AG09309 (cell line): ENCODE measurements at regions not wholly inside any gene's neighbourhood (a gene's known extent, or its start where the extent isn't known, plus 50 kb on each side); places are given as distances from the start of the nearest gene placed in this dataset.

Experiments used
- DNase-seq: peaks from one replicate; pipeline ENCODE4 v3.0.0-alpha.2; 2010; ENCODE audit warnings: low read depth
- H3K4me3 ChIP-seq: 2 replicates; pipeline ENCODE4 v1.5.1; 2011; ENCODE audit warnings: mild to moderate bottlenecking, low read depth, low read length, moderate library complexity; ENCODE audit not compliant: control insufficient read depth
- CTCF ChIP-seq: IDR thresholded peaks from 2 replicates; pipeline ENCODE4 v1.5.1; 2011; ENCODE audit warnings: mild to moderate bottlenecking, low read depth, low read length, inconsistent platforms; ENCODE audit not compliant: insufficient read depth, control insufficient read depth; ENCODE audit errors: missing control alignments

- H3K4me3 ChIP-seq, result no peak overlapping the region
- DNase-seq, result no peak
- no peak for TF ChIP-seq CTCF
Measured at GRCh38 chr10:8456386-8456785, 401.9 kb downstream of the GATA3 start.

GRCh38 chr10:8460626-8461025 is 406.1 kb downstream of the GATA3 start:
- no peak overlapping the region for H3K4me3 ChIP-seq
- no peak for TF ChIP-seq CTCF
- no peak for DNase-seq

GRCh38 chr10:8462565-8462964 is 408.1 kb downstream of the GATA3 start:
- no peak for TF ChIP-seq CTCF
- no peak overlapping the region for H3K4me3 ChIP-seq
- no peak for DNase-seq

GRCh38 chr10:8463853-8464252 is 409.4 kb downstream of the GATA3 start:
- DNase-seq, result no peak
- no peak for TF ChIP-seq CTCF

GRCh38 chr10:8468477-8468876 is 414.0 kb downstream of the GATA3 start:
- no peak for TF ChIP-seq CTCF
- no peak overlapping the region for H3K4me3 ChIP-seq
- no peak for DNase-seq

More at GRCh38 chr10:8463853-8464252, 409.4 kb downstream of the GATA3 start:
- H3K4me3 ChIP-seq, result no peak overlapping the region

- TF ChIP-seq CTCF, result peak; percentile 29
- H3K4me3 ChIP-seq, result no peak overlapping the region
- DNase-seq, result peak; percentile 10
Measured at GRCh38 chr10:8473205-8473604, 418.7 kb downstream of the GATA3 start.

GRCh38 chr10:8477300-8477699 is 422.8 kb downstream of the GATA3 start:
- no peak overlapping the region for H3K4me3 ChIP-seq
- no peak for DNase-seq
- TF ChIP-seq CTCF, result no peak
